Suprapubic skin (tissue), 3 donors: ENCODE measurements at regions not wholly inside any gene's neighbourhood (a gene's known extent, or its start where the extent isn't known, plus 50 kb on each side); places are given as distances from the start of the nearest gene placed in this dataset.

Experiments used
- CTCF ChIP-seq, 2 donors: fragments of 200-600 bp in 1 of 2; fragments of 450-650 bp in 1 of 2; sonication (generic) in 1 of 2; IDR thresholded peaks; one replicate each; pipeline ENCODE4 v1.5.1; 2016 to 2019; ENCODE audit warnings: antibody characterized with exemption in 2 of 2, mild to moderate bottlenecking in 1 of 2, moderate library complexity in 1 of 2
- POLR2A ChIP-seq, 2 donors: fragments of 450-650 bp; IDR thresholded peaks; one replicate each; pipeline ENCODE4 v1.6.1; 2017; ENCODE audit warnings: antibody characterized with exemption in 2 of 2, mild to moderate bottlenecking in 2 of 2, moderate library complexity in 2 of 2

- no peak for TF ChIP-seq POLR2A (IDR thresholded peaks at IDR 0.05)
- no peak for TF ChIP-seq CTCF (IDR thresholded peaks at IDR 0.05)
These were observed 1090.5 kb downstream of the PCDH18 start for GRCh38 chr4:136441629-136442282.
